ENCODE measurements at regions not wholly inside any gene's neighbourhood (a gene's known extent, or its start where the extent isn't known, plus 50 kb on each side); places are given as distances from the start of the nearest gene placed in this dataset.
"Not testable (repeated sequence)": the region's sequence is repeated elsewhere in the genome, so short reads cannot be mapped to it uniquely, and the experiment has no call there.

DNA sequence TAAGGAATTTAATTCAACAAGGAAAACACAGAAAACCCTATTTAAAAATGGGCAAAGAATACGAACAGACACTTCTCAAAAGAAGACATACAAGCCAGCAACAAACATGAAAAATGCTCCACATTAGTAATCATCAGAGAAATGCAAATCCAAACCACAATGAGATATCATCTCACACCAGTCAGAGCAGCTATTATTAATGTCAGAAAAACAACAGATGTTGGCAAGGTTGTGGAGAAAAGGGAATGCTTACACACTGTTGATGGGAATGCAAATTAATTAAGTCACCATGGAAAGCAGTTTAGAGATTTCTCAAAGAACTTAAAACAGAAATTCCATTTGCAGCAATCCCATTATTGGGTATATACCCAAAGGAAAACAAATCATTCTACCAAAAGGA lies 55.2 kb downstream of the GCC1 start:
- DNase-seq: no peak

DNA sequence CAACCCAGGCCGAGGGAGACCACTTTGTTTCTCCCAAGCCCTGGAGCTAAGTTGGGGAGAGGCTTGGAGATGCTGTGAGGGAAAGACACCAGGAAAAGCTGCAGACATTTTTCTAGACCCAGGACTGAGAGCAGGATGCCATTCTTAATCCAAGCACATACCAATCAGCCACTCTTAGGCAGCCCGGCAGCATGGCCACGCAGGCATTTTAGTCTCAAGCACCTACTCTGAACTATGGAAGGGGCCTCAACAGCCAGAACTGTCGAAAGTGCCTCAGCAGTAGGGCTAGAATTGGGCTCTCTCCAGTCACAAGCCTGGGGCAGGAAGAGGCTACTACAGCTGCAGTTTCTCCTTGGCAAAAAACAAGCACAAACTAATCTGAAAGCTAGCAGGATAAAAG lies 57.8 kb downstream of the GCC1 start:
- no peak for DNase-seq

DNA sequence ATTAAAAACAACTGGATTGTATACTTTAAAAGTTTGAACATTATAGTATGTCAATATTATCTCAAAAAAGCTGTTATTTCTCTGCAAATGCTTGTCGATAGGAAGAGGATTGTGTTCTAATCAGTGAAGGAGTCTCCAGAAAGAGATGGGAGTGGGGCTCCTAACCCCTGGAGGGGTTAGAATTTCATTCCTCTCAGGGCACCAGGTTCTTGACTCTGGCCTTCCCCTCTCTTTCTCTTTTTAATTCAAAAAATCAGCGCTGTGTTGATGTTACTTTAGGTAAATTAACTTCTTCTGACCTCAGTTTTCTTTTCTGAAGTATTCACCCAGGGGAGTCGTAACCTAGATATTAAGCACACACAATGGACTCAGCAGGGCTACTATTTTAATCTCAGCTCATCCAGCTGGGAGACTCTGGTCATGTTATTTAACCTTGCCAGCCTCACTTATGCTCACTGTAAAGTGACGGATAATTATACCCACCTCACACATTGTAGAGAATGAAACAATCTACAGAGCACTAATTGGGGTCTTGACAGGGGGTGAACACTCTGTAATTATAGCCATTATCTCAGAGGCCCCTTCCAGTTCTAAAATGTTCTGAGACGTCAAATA lies 59.4 kb downstream of the GCC1 start:
- DNase-seq: no peak

DNA sequence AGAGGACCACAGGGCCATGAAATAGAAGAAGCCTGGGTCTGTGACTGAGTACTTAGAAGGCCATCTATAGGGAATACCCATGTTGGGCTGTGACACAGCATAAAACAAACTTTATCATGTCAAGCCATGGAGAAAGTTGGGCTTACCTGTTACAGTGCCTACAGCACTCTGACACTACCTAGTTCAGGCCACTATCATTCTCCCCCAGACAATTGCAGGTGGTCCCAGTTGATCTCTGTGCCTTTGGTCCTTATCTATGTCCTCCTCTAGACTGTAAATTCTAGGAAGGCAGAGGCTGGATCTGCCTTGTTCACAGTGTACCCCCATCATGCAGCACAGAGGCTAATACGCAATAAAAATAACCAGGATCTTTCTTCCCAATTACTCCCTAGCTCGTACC lies 69.1 kb downstream of the GCC1 start:
- no peak for DNase-seq

DNA sequence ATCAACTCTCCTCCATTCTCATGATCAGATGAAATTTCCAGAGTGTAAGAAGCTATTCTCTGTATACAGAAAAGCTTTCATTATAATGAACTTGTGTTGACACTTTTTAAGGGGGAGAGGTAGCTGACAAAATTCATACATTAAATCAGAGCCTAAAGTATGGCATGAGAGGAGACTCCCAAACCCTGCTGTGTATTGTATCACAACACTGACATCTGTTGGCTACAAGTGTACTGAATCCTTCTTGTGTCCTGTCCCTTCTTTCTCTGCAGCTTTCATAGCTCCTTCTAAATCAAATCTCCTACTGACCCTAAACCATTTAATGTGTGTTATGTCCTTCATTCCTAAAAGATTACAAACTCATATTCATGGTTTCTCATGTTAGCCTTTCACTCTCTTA lies 70.9 kb downstream of the GCC1 start:
- DNase-seq: peak; percentile 7

DNA sequence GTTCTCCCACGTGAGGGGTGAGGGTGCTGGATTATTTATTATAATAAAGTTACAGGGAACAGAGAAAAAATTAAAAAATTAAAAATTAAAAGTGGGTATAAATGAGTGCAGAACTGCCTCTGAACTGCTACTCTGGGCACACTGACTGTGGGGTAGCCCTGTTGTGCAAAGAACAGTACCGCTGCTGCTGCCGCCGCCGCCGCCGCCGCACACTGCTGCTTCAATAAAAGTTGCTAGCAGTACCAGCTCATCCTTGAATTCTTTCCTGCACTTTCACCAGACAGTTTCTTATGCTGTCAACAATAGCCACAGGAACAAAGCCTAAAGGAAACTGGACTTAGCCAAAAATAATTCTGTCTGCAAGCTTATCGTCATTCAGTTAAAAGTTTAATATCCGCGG lies 72.1 kb downstream of the GCC1 start:
- DNase-seq: no peak

DNA sequence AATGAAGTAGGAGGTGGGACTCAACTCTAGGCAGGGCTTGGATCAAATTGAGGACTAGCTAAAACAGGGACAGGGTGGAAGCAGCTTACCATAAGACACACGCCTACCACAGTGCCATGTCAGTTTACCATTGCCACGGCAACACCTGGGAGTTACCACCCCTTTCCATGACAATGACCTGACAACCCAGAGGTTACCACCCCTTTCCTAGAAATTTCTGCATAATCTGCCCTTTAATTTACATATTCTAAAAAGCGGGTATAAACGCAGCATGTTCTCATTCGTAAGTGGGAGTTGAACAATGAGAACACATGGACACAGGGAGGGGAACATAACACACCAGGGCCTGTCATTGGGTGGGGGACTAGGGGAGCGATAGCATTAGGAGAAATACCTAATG lies 72.7 kb downstream of the GCC1 start:
- no peak for DNase-seq

DNA sequence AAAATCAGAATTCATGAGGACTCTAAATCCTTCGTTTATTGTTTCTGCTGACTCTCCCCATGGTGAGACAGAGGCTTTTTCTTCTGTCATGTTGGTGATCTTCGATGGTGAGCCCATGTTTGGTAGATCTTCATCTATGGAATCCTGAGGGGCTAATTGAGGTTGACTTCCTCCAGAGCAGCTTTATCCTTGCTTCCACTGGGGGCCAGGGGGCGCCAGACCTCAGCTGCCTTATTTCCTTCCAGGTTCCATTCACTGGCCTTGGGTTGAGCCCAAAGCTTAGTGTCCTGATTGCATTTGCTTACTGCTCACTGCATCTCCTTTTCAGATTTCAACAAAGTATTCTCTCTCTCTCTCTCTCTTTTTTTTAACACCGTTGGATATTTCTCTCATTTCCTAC lies 80.7 kb downstream of the GCC1 start:
- DNase-seq: no peak

DNA sequence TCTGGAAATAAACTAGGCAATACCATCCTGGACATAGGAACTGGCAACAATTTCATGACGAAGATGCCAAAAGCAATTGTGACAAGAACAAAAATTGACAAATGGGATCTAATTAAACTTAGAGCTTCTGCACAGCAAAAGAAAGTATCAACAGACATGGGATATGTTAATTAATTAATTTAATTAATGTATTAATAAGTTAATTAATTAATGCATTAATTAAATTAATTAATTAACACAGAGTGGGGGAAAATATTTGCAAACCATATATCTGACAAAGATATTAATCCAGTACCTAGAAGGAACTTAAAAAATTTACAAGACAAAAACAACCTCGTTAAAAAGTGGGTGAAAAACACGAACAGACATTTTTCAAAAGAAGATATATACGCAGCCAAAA lies 83.6 kb downstream of the GCC1 start:
- DNase-seq: no peak

DNA sequence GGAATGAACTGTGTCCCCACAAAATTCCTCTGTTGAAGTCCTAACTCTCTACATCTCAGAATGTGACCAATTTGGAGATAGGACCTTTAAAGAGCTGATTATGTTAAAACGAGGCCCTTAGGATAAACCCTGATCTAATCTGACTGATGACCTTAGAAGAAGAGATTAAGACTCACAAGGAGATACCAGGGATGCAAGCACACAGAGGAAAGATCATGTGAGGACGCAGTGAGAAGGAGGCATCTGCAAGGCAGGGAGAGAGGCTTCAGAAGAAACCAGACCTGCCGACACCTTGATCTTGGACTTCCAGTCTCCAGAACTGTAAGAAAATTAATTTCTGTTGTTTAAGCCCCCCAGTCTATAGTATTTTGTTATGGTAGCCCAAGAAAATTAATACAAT lies 94.9 kb upstream of the ZNF800 start:
- DNase-seq: no peak

DNA sequence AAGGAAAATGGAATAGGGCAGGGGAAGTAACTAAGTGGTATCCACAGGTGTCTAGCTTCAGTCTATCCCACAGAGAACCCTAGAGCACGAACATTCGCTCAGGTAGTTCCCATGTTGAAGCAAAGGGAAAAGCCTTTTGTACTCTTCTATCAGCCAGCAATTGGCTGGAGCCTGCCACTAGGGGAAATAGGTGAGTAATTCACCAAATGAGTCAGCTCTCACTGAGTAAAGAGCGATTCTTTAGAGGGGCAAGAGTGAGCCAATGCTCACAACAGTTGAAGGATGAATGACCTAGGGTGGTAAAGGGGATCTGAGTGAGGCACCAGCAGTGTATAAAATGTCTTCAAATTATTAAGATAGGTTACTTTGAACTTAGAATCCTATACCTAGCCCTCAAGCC lies 94.1 kb upstream of the ZNF800 start:
- peak; percentile 13 for DNase-seq

DNA sequence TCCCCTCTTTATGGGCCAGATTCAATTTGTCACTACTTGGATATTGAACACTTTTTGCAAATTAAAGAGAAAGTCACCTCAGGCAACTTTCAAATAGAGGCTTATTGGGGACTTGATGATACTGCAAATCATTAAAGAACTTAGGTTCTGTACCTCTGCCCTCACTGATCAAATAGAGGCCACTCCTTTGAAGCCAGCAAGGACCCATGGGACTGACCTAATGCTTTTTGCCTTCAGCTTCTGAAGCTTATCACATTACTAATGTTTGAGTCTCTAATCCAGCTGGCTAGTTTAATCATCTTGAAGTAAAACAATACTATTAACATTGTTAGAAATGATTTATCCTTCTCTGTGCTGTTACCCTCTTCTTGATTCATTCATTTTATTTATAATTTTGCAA lies 93.0 kb upstream of the ZNF800 start:
- no peak for DNase-seq

DNA sequence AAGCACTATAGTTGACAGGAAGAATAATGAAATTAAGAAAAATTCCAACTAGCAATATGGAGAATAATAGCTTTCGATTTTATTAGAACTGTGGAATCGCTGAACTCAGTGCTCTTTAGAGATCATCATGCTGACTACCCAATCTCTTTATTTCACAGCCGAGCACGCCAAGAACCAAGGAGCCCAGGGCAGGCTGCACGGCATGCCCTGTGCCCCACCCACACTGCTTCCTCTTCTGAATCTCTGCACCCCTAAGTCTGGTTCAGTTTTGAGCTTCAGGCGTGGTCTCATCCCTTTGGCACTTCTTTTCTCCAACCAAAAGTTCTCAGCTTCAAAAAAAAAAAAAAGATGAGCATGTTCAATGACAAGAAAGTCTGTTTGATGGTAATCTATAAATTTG lies 92.4 kb upstream of the ZNF800 start:
- DNase-seq: no peak

DNA sequence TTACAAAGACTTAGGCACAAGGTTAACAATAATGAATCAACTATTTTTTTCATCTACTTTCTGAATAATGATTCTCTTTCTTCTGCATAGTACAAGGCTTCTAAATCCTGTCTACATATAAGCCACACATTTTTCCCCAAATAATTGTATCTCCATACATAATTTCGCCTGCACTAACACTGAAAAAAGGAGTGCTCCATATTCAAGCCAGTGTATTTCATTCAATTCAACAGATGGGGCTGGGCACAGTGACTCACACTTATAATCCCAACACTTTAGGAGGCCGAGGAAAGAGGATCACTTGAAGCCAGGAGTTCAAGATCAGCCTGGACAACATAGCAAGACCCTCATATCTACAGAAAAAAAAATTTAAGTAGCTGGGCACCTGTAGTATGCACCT lies 86.0 kb upstream of the ZNF800 start:
- DNase-seq: no peak

DNA sequence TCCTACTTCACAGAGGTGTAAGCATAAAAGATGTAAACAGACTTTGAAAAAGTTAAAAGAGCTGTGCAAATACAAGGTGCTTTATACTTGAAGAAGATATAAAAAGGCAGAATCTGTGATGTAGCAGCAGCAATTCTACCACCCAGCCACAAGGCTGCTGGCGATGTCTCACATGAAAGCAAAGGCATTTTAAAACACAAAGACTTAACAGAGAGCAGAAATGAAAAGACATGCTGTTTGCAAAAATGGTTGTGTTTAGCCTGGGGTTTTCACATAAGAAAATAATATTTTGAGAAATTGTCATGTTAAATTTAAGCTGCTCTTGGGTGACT lies 85.5 kb upstream of the ZNF800 start:
- no peak for DNase-seq

DNA sequence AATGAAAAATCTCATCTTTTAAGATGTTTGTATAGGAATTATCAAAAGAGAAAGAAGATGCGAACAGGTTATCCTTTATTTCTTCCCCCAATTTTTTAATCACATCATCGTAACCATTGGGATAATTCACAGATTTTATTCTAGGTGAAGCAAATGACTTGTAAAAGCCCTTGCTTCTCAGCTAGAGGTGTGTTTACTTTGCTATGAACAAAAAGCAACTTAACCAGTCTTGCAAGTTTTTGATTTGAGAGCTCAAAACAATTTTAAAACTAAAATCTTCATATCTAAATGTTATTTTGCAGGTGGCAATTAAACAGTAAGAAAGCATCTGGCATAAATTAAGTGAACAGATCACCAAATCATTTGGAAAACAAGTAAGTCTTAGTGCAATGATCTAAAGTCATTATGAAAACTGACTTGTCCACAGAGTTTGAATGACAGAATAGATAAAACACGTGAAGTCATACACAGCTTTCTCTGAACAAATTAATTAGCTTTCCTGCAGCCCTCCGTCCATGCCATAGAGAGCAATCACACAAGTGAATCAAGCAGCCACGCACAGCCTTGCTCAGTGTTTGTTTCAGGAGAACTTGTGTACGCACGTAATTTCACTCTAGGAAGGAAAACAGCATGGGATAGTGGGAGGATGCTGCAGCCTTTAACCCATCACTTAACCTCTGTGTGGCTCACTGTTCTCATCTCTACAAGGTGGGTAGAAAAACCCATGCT lies 85.0 kb upstream of the ZNF800 start:
- no peak for DNase-seq

DNA sequence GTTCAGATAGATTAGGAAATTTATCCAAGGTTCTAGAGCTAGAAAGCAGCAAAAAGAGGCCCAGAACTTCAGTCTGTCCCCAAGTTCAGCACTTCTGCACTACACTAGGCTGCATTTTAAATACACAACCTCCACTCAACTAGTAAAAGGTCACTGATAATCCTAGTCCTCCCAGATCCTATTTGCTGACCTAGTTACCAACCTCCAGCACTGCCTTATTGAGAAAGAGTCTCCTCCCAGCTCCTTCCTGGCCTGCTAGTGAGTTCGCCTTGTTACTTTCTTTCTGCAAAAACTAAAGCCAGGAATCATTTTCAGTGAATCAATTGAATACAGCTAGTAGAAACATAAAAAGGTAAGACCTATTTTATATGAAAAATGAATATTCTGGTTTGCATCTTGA lies 84.1 kb upstream of the ZNF800 start:
- no peak for DNase-seq

DNA sequence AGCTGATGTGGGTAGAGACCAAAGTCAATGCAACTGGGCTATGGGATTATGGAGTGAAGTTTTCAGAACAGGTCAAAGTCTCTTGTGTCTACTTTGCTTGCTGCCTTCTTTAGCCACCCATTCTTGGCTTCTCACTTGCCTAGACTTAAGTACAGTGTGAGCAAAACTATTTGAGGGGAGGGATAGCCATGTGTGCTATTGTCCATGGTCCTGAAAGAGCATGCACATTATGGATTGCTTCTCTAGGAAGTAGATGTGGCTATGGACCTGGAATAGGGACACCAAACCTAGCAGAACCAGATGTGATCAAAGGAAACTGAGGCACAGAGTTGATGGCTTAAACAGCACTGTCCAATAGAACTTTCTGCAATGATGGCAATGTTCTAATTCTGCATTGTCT lies 81.9 kb upstream of the ZNF800 start:
- no peak for DNase-seq

DNA sequence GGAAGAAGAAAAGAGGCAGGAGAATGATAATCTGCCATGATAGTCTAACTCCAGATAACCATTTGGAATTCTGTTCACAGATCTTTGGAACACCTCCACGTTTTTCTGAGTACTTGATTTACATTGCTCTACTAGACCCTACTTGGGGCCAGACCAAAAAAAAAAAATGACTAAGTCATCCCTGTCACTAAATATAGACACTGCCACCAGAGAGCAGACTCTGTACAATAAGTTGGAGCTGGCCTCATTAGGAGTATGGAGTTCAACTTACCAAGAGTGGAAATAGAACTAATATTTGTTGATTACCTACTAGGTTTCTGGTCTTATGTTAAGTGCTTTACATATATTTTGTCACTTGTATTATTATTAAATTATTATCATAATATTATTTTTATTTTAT lies 80.9 kb upstream of the ZNF800 start:
- DNase-seq: no peak

DNA sequence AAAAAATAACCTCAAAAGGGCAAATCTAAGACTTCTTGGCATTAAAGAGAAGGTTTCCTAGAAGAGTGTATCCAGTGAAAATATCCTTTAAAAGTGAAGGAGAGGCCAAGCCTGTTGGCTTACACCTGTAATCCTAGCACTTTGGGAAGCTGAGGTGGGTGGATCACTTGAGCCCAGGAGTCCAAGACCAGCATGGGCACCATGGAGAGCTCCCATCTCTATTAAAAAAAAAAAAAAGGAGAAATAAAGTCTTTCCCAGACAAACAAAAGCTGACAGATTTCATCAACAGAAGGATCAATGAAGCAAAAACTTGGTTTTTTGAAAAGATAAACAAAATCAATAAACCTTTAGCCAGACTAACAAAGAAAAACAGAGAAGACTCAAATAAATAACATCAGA lies 67.6 kb upstream of the ZNF800 start:
- no peak for DNase-seq

DNA sequence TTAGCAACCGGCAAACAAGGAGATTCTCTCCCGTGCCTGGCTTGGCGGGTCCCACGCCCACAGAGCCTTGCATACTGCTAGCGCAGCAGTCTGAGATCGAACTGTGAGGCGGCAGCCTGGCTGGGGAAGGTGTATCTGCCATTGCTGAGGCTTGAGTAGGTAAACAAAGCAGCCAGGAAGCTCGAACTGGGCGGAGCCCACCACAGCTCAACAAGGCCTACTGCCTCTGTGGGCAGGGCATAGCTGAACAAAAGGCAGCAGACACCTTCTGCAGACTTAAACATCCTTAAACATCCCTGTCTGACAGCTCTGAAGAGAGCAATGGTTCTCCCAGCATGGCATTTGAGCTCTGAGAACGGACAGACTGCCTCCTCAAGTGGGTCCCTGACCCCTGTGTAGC lies 58.8 kb upstream of the ZNF800 start:
- not testable (repeated sequence) for DNase-seq

DNA sequence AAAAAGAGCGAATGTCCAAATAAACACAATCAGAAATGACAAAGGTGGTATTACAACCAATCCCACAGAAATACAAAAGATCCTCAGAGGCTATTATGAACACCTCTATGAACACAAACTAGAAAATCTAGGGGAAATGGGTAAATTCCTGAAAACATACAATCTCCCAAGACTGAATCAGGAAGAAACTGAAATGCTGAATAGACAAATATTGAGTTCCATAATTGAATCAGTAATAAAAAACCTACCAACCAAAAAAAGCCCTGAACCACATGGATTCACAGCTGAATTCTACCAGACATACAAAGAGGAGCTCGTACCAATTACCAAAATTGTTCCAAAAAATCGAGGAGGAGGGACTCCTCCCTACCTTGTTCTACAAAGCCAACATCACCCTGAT lies 56.1 kb upstream of the ZNF800 start:
- DNase-seq: no peak

DNA sequence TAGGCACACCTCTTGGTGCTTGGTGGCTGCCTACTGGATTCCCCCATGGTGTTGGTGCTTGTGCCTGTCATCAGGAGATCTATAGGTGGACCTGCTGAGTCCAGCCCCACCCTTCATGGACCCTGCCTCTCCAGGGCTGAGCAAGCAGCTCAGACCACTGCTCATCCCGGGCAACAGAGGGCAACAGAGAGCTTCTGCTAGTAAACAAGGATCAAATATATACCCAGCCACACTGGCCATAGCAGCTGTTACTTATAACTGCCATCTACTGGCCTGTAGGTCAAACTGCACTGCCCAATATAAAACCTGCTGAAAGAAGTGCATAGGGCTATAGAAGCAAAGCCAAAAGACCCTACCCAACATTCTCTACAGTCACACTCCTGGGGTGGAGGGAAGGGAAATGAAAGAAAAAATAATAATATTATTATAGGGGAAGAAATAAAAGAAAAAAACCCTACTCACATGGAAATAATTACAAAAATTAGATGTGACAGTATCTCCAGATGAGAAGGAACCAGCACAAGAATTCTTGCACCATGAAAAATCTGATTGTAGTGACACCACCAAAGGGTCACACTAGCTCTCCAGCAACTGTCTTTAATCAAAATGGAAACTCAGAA lies 54.9 kb upstream of the ZNF800 start:
- DNase-seq: peak; percentile 75

DNA sequence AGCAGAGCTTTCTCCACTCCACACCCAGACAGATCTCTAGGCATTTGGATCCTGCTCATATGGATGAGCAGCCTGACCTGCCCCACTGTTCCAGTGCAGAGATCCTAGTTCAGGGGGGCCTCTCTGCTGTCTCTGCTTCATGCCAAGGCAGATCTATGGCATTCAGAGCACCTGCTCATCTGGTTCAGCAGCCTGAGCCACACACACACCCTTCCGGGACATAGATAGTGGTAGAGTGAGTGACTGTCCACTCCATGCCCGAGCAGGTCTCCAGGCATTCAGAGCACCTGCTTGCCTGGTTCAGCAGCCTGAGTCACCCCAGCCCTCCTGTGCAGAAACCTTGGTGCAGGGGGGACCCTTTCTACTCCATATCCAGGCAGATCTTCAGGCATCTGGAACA lies 54.3 kb upstream of the ZNF800 start:
- no peak for DNase-seq

Measured in activated CD4-positive, alpha-beta T cell treated with anti-CD3 and anti-CD28 coated beads, Interleukin-2, amount 50 U/mL, for 16 hours (primary cell).